ENCODE measurements at regions not wholly inside any gene's neighbourhood (a gene's known extent, or its start where the extent isn't known, plus 50 kb on each side); places are given as distances from the start of the nearest gene placed in this dataset.

GRCh38 chr9:26216702-26217101, 538.5 kb upstream of the TUSC1 start:
- TF ChIP-seq CTCF (tag by site-specific recombination; IDR thresholded peaks at IDR 0.05) (no peak), ZNF596 (tag by site-specific recombination; IDR thresholded peaks at IDR 0.05) (no peak)

All from HEK293 (cell line).